MCF 10A (cell line): ENCODE measurements at regions not wholly inside any gene's neighbourhood (a gene's known extent, or its start where the extent isn't known, plus 50 kb on each side); places are given as distances from the start of the nearest gene placed in this dataset.
"Not testable (repeated sequence)": the region's sequence is repeated elsewhere in the genome, so short reads cannot be mapped to it uniquely, and the experiment has no call there.

Experiments used
- BruUV-seq: library from RNA; stranded (reverse); fragments of 400-500 nt; replicated peaks from 2 replicates; lab custom pipeline; 2021; lab: Mats Ljungman, UMichigan
- CTCF ChIA-PET: fragments of 300-600 bp; sonication (Branson Sonifier 250); formaldehyde crosslinking; extraction: SDS; loops from one replicate; lab custom pipeline; 2021; ENCODE audit warnings: antibody characterized with exemption, inconsistent platforms; lab: Yijun Ruan, JAX
- POLR2A ChIA-PET: fragments of 300-600, 350-650 bp; sonication (Branson Sonifier 250); formaldehyde crosslinking; extraction: SDS; loops from one replicate; lab custom pipeline; 2020; ENCODE audit warnings: antibody characterized with exemption, inconsistent platforms; lab: Yijun Ruan, JAX
- DNase-seq: peaks from one replicate; pipeline ENCODE4 v3.0.0-alpha.2; 2018; ENCODE audit not compliant: unreplicated experiment
- H3K27ac Mint-ChIP-seq: one replicate; pipeline ENCODE4 v1.8.0; 2022; ENCODE audit warnings: mild to moderate bottlenecking, low read depth, mixed read lengths; ENCODE audit not compliant: unreplicated experiment
- H3K27me3 Mint-ChIP-seq: one replicate; pipeline ENCODE4 v1.8.0; 2022; ENCODE audit warnings: mixed read lengths; ENCODE audit not compliant: insufficient read depth, unreplicated experiment
- H3K36me3 Mint-ChIP-seq: one replicate; pipeline ENCODE4 v1.8.0; 2022; ENCODE audit warnings: mild to moderate bottlenecking, moderate library complexity, mixed read lengths; ENCODE audit not compliant: insufficient read depth, unreplicated experiment
- H3K4me1 Mint-ChIP-seq: one replicate; pipeline ENCODE4 v1.8.0; 2022; ENCODE audit warnings: mixed read lengths; ENCODE audit not compliant: insufficient read depth, unreplicated experiment
- H3K4me3 Mint-ChIP-seq: one replicate; pipeline ENCODE4 v1.8.0; 2022; ENCODE audit warnings: mild to moderate bottlenecking, moderate library complexity, mixed read lengths; ENCODE audit not compliant: unreplicated experiment
- H3K9me3 Mint-ChIP-seq: one replicate; pipeline ENCODE4 v1.8.0; 2022; ENCODE audit warnings: mixed read lengths; ENCODE audit not compliant: unreplicated experiment
- CTCF ChIP-seq: fragments of 200-600 bp; IDR thresholded peaks from one replicate; pipeline ENCODE4 v1.8.0; 2022; ENCODE audit warnings: antibody characterized with exemption, mild to moderate bottlenecking; ENCODE audit not compliant: unreplicated experiment
- intact Hi-C: fragments of 100-400 bp; cut with micrococcal nuclease; formaldehyde crosslinking; loops from 2 replicates; pipeline ENCODE4 v1.14.1; 2022

- peaks cover 20% of the 10 kb centered on the region for H3K9me3 Mint-ChIP-seq
- ChIA-PET POLR2A (interaction anchor here (0.6 kb wide), 2 partner anchors 10 to 17 kb away, joined by 3 read pairs; no protein-coding TSS in a partner anchor), CTCF (interaction anchor here (0.6 to 1.3 kb wide), 4 partner anchors 13 to 148 kb away, joined by 3 to 4 read pairs (median 4); no protein-coding TSS in a partner anchor)
These were observed 317.7 kb upstream of the ESRRG start for GRCh38 chr1:217040711-217041455.

DNA sequence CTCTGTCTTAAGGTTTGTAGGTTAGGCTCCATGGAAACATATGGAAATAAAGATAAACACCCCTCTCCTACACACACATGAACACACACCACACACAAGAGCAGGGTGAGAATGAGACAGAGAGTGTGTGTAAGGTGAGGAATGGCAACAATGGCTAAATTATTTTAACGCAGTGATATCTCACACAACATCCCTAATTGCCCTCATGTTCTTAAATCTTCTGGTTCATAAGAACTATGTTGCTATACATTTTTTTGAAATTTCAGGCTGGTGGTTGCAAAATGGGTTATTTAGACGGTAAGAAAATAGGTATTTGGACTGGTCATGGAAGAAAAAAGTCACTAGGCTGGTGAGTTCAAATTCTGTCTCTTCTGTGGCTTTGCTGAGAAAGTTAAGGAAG, 316.7 kb upstream of the ESRRG start:
- peaks cover 20% of the 10 kb centered on the region for H3K9me3 Mint-ChIP-seq
- no peak overlapping the region for H3K27ac Mint-ChIP-seq
- BruUV-seq: no TSS peak
- ChIA-PET POLR2A (no interaction called here), CTCF (interaction anchor here (0.6 to 0.9 kb wide), 2 partner anchors 8 to 48 kb away, joined by 3 read pairs; no protein-coding TSS in a partner anchor)
- no peak overlapping the region for H3K4me3 Mint-ChIP-seq
- H3K27me3 Mint-ChIP-seq: no peaks in the 10 kb centered on the region
- intact Hi-C loops: no loop called here
- no peaks in the 10 kb centered on the region for H3K36me3 Mint-ChIP-seq
- DNase-seq: no peak
- no peak for TF ChIP-seq CTCF
- no peaks in the 10 kb centered on the region for H3K4me1 Mint-ChIP-seq

More at GRCh38 chr1:217040711-217041455, 317.7 kb upstream of the ESRRG start:
- BruUV-seq: no TSS peak
- TF ChIP-seq CTCF: no peak
- Mint-ChIP-seq H3K4me3 (no peak overlapping the region), H3K4me1 (no peaks in the 10 kb centered on the region), H3K27me3 (no peaks in the 10 kb centered on the region), H3K36me3 (no peaks in the 10 kb centered on the region), H3K27ac (no peak overlapping the region)
- intact Hi-C loops: no loop called here
- DNase-seq: no peak

- H3K36me3 Mint-ChIP-seq, intact Hi-C loops, H3K4me1 Mint-ChIP-seq, POLR2A ChIA-PET, H3K27ac Mint-ChIP-seq, DNase-seq, H3K4me3 Mint-ChIP-seq, H3K27me3 Mint-ChIP-seq, BruUV-seq: not testable (repeated sequence)
- peaks cover 20% of the 10 kb centered on the region for H3K9me3 Mint-ChIP-seq
- CTCF ChIA-PET: interaction anchor here (0.9 kb wide), 1 partner anchor 9 kb away, joined by 3 read pairs; no protein-coding TSS in a partner anchor
These were observed 315.9 kb upstream of the ESRRG start for GRCh38 chr1:217039139-217039538.

- Mint-ChIP-seq H3K4me3 (no peak overlapping the region), H3K36me3 (no peaks in the 10 kb centered on the region), H3K27me3 (no peaks in the 10 kb centered on the region), H3K9me3 (peaks cover 20% of the 10 kb centered on the region), H3K4me1 (no peaks in the 10 kb centered on the region), H3K27ac (no peak overlapping the region)
- no peak for TF ChIP-seq CTCF
- POLR2A ChIA-PET: no interaction called here
- CTCF ChIA-PET: interaction anchor here (0.6 to 1.0 kb wide), 3 partner anchors 287 to 1153 kb away, joined by 3 to 5 read pairs (median 4); no protein-coding TSS in a partner anchor
- DNase-seq: no peak
- BruUV-seq: no TSS peak
- intact Hi-C loops: no loop called here
These were observed 313.5 kb upstream of the ESRRG start for GRCh38 chr1:217036757-217037156.
